Rectal smooth muscle tissue (tissue), 1 donor: ENCODE measurements at regions not wholly inside any gene's neighbourhood (a gene's known extent, or its start where the extent isn't known, plus 50 kb on each side); places are given as distances from the start of the nearest gene placed in this dataset.

Experiments
- H3K27ac ChIP-seq: one replicate; pipeline ENCODE4 v1.7.0; 2013; ENCODE audit warnings: low read depth, low read length, inconsistent platforms
- H3K27me3 ChIP-seq: one replicate; pipeline ENCODE4 v1.7.0; 2013; ENCODE audit warnings: low read length; ENCODE audit not compliant: control insufficient read depth, insufficient read depth
- H3K36me3 ChIP-seq: one replicate; pipeline ENCODE4 v1.7.0; 2013; ENCODE audit warnings: low read length; ENCODE audit not compliant: control insufficient read depth, insufficient read depth
- H3K4me1 ChIP-seq: one replicate; pipeline ENCODE4 v1.7.0; 2013; ENCODE audit warnings: low read length; ENCODE audit not compliant: control insufficient read depth, insufficient read depth
- H3K4me3 ChIP-seq: one replicate; pipeline ENCODE4 v1.7.0; 2013; ENCODE audit warnings: low read length
- H3K9ac ChIP-seq: one replicate; pipeline ENCODE4 v1.7.0; 2013; ENCODE audit warnings: low read length

- no peak overlapping the region for H3K27ac ChIP-seq
- H3K4me1 ChIP-seq, result no peaks in the 10 kb centered on the region
Measured at GRCh38 chr22:27518531-27519340, 282.8 kb downstream of the MN1 start.

GRCh38 chr22:27523711-27524110 is 277.8 kb downstream of the MN1 start:
- no peaks in the 10 kb centered on the region for H3K36me3 ChIP-seq
- no peak overlapping the region for H3K9ac ChIP-seq
- H3K27ac ChIP-seq, result no peak overlapping the region
- H3K4me3 ChIP-seq, result no peak overlapping the region
- no peaks in the 10 kb centered on the region for H3K27me3 ChIP-seq
- H3K4me1 ChIP-seq, result no peaks in the 10 kb centered on the region

More at GRCh38 chr22:27518531-27519340, 282.8 kb downstream of the MN1 start:
- Histone ChIP-seq H3K9ac (no peak overlapping the region), H3K27me3 (no peaks in the 10 kb centered on the region), H3K4me3 (no peak overlapping the region), H3K36me3 (no peaks in the 10 kb centered on the region)

- no peak overlapping the region for H3K4me3 ChIP-seq
Measured at GRCh38 chr22:27525711-27526110, 275.8 kb downstream of the MN1 start.

GRCh38 chr22:27526901-27527300 is 274.7 kb downstream of the MN1 start:
- Histone ChIP-seq H3K27me3 (no peaks in the 10 kb centered on the region), H3K27ac (no peak overlapping the region), H3K9ac (no peak overlapping the region), H3K4me3 (no peak overlapping the region), H3K36me3 (no peaks in the 10 kb centered on the region), H3K4me1 (no peaks in the 10 kb centered on the region)

More at GRCh38 chr22:27525711-27526110, 275.8 kb downstream of the MN1 start:
- no peak overlapping the region for H3K27ac ChIP-seq
- H3K36me3 ChIP-seq, result no peaks in the 10 kb centered on the region
- H3K27me3 ChIP-seq, result no peaks in the 10 kb centered on the region
- no peak overlapping the region for H3K9ac ChIP-seq
- no peaks in the 10 kb centered on the region for H3K4me1 ChIP-seq

GRCh38 chr22:27531782-27532530 is 269.6 kb downstream of the MN1 start:
- Histone ChIP-seq H3K4me1 (peaks cover 2% of the 10 kb centered on the region), H3K27me3 (no peaks in the 10 kb centered on the region), H3K9ac (no peak overlapping the region), H3K4me3 (no peak overlapping the region), H3K36me3 (no peaks in the 10 kb centered on the region), H3K27ac (no peak overlapping the region)

- Histone ChIP-seq H3K27me3 (no peaks in the 10 kb centered on the region), H3K4me3 (no peak overlapping the region), H3K9ac (no peak overlapping the region), H3K27ac (no peak overlapping the region), H3K4me1 (peaks cover 2% of the 10 kb centered on the region), H3K36me3 (no peaks in the 10 kb centered on the region)
Measured at GRCh38 chr22:27533105-27533745, 268.3 kb downstream of the MN1 start.

GRCh38 chr22:27534720-27535125 is 266.8 kb downstream of the MN1 start:
- Histone ChIP-seq H3K27me3 (no peaks in the 10 kb centered on the region), H3K4me3 (no peak overlapping the region), H3K9ac (no peak overlapping the region), H3K4me1 (peaks cover 2% of the 10 kb centered on the region), H3K36me3 (no peaks in the 10 kb centered on the region), H3K27ac (no peak overlapping the region)

- no peak overlapping the region for H3K27ac ChIP-seq
- H3K27me3 ChIP-seq, result no peaks in the 10 kb centered on the region
- H3K4me1 ChIP-seq, result peaks cover 2% of the 10 kb centered on the region
Measured at GRCh38 chr22:27535452-27535851, 266.1 kb downstream of the MN1 start.

GRCh38 chr22:27537501-27537900 is 264.1 kb downstream of the MN1 start:
- Histone ChIP-seq H3K9ac (no peak overlapping the region), H3K4me1 (peaks cover 2% of the 10 kb centered on the region), H3K27ac (no peak overlapping the region), H3K36me3 (no peaks in the 10 kb centered on the region), H3K4me3 (no peak overlapping the region), H3K27me3 (no peaks in the 10 kb centered on the region)

More at GRCh38 chr22:27535452-27535851, 266.1 kb downstream of the MN1 start:
- H3K36me3 ChIP-seq, result no peaks in the 10 kb centered on the region
- no peak overlapping the region for H3K9ac ChIP-seq
- no peak overlapping the region for H3K4me3 ChIP-seq

- Histone ChIP-seq H3K9ac (no peak overlapping the region), H3K4me3 (no peak overlapping the region), H3K4me1 (peaks cover 2% of the 10 kb centered on the region), H3K36me3 (no peaks in the 10 kb centered on the region), H3K27ac (no peak overlapping the region), H3K27me3 (no peaks in the 10 kb centered on the region)
Measured at GRCh38 chr22:27538666-27539065, 262.9 kb downstream of the MN1 start.

GRCh38 chr22:27540247-27540646 is 261.3 kb downstream of the MN1 start:
- H3K4me1 ChIP-seq, result no peaks in the 10 kb centered on the region
- no peak overlapping the region for H3K27ac ChIP-seq
- H3K4me3 ChIP-seq, result no peak overlapping the region
- no peak overlapping the region for H3K9ac ChIP-seq
- no peaks in the 10 kb centered on the region for H3K36me3 ChIP-seq
- no peaks in the 10 kb centered on the region for H3K27me3 ChIP-seq

GRCh38 chr22:27540656-27541396 is 260.7 kb downstream of the MN1 start:
- Histone ChIP-seq H3K36me3 (no peaks in the 10 kb centered on the region), H3K4me1 (no peaks in the 10 kb centered on the region), H3K27ac (no peak overlapping the region), H3K4me3 (no peak overlapping the region), H3K27me3 (no peaks in the 10 kb centered on the region), H3K9ac (no peak overlapping the region)
